PC-3 (cell line): ENCODE measurements at regions not wholly inside any gene's neighbourhood (a gene's known extent, or its start where the extent isn't known, plus 50 kb on each side); places are given as distances from the start of the nearest gene placed in this dataset.

Experiments
- CTCF ChIP-seq: fragments of 300-600 bp; sonication (generic); conservative IDR thresholded peaks from 2 replicates; pipeline ENCODE4 v1.5.1; 2017; ENCODE audit warnings: antibody characterized with exemption, low read depth, mild to moderate bottlenecking, low read length
- EZH2phosphoT487 ChIP-seq: fragments of 300-600 bp; sonication (generic); IDR thresholded peaks from 2 replicates; pipeline ENCODE4 v1.6.1; 2018; ENCODE audit warnings: mild to moderate bottlenecking, antibody characterized with exemption, low read length, borderline replicate concordance

- TF ChIP-seq CTCF = no peak
- TF ChIP-seq EZH2phosphoT487 = no peak
These were observed 133.8 kb downstream of the NAV1 start for GRCh38 chr1:201672685-201673084.
